AG09319 (cell line): ENCODE measurements at regions not wholly inside any gene's neighbourhood (a gene's known extent, or its start where the extent isn't known, plus 50 kb on each side); places are given as distances from the start of the nearest gene placed in this dataset.
A peak's percentile ranks its signal among the peaks of the same experiment; 100 is the strongest.

Source experiments
- DNase-seq: peaks from one replicate; pipeline ENCODE4 v3.0.0-alpha.2; 2010; ENCODE audit warnings: low read depth; ENCODE audit errors: extremely low read depth
- CTCF ChIP-seq: IDR thresholded peaks from 2 replicates; pipeline ENCODE4 v1.5.1; 2011; ENCODE audit warnings: low read depth, mild to moderate bottlenecking, inconsistent platforms, low read length, moderate library complexity

GRCh38 chr13:106233134-106233735, 302.2 kb downstream of the EFNB2 start:
- TF ChIP-seq CTCF: no peak
- no peak for DNase-seq

- TF ChIP-seq CTCF: no peak
- no peak for DNase-seq
These were observed 302.8 kb downstream of the EFNB2 start for GRCh38 chr13:106232681-106233080.

- TF ChIP-seq CTCF: no peak
- no peak for DNase-seq
These were observed 305.0 kb downstream of the EFNB2 start for GRCh38 chr13:106230450-106230849.

GRCh38 chr13:106225126-106225525, 310.3 kb downstream of the EFNB2 start:
- TF ChIP-seq CTCF: no peak
- DNase-seq: no peak

- no peak for TF ChIP-seq CTCF
- DNase-seq: no peak
These were observed 315.3 kb downstream of the EFNB2 start for GRCh38 chr13:106220211-106220610.

GRCh38 chr13:106213028-106213757, 322.3 kb downstream of the EFNB2 start:
- no peak for TF ChIP-seq CTCF
- no peak for DNase-seq

- TF ChIP-seq CTCF: no peak
- peak; percentile 1 for DNase-seq
These were observed 323.0 kb downstream of the EFNB2 start for GRCh38 chr13:106212386-106213010.
